Ishikawa (cell line): ENCODE measurements at regions not wholly inside any gene's neighbourhood (a gene's known extent, or its start where the extent isn't known, plus 50 kb on each side); places are given as distances from the start of the nearest gene placed in this dataset.

Experiments
- CEBPB ChIP-seq: IDR thresholded peaks from 2 replicates; pipeline ENCODE4 v1.6.1; 2012
- CREB1 ChIP-seq: IDR thresholded peaks from 2 replicates; pipeline ENCODE4 v1.6.1; 2012; ENCODE audit warnings: low read depth
- EGR1 ChIP-seq: IDR thresholded peaks from 2 replicates; pipeline ENCODE4 v1.6.1; 2012
- EP300 ChIP-seq: IDR thresholded peaks from 2 replicates; pipeline ENCODE4 v1.6.1; 2012; ENCODE audit warnings: borderline replicate concordance
- FOXM1 ChIP-seq: IDR thresholded peaks from 2 replicates; pipeline ENCODE4 v1.6.1; 2012; ENCODE audit warnings: low read depth, borderline replicate concordance
- NFIC ChIP-seq: IDR thresholded peaks from 2 replicates; pipeline ENCODE4 v1.6.1; 2012
- RAD21 ChIP-seq: IDR thresholded peaks from 2 replicates; pipeline ENCODE4 v1.6.1; 2012; ENCODE audit warnings: low read depth
- TAF1 ChIP-seq: IDR thresholded peaks from 2 replicates; pipeline ENCODE4 v1.6.1; 2012; ENCODE audit warnings: low read depth, mild to moderate bottlenecking
- TCF12 ChIP-seq: IDR thresholded peaks from 2 replicates; pipeline ENCODE4 v1.6.1; 2012; ENCODE audit warnings: low read depth
- TEAD4 ChIP-seq: IDR thresholded peaks from 2 replicates; pipeline ENCODE4 v1.6.1; 2012
- YY1 ChIP-seq: IDR thresholded peaks from 2 replicates; pipeline ENCODE4 v1.6.1; 2012; ENCODE audit warnings: low read depth
- ZBTB7A ChIP-seq: IDR thresholded peaks from 2 replicates; pipeline ENCODE4 v1.6.1; 2012; ENCODE audit warnings: low read depth
- TF ChIP-seq, protein P1 (sequence below): IDR thresholded peaks from 2 replicates; pipeline ENCODE4 v1.6.1; 2012; ENCODE audit warnings: low read depth, mild to moderate bottlenecking
- TF ChIP-seq, protein P2 (sequence below): IDR thresholded peaks from 2 replicates; pipeline ENCODE4 v1.6.1; 2012
- TF ChIP-seq, protein P3 (sequence below): IDR thresholded peaks from 2 replicates; pipeline ENCODE4 v1.6.1; 2012

DNA sequence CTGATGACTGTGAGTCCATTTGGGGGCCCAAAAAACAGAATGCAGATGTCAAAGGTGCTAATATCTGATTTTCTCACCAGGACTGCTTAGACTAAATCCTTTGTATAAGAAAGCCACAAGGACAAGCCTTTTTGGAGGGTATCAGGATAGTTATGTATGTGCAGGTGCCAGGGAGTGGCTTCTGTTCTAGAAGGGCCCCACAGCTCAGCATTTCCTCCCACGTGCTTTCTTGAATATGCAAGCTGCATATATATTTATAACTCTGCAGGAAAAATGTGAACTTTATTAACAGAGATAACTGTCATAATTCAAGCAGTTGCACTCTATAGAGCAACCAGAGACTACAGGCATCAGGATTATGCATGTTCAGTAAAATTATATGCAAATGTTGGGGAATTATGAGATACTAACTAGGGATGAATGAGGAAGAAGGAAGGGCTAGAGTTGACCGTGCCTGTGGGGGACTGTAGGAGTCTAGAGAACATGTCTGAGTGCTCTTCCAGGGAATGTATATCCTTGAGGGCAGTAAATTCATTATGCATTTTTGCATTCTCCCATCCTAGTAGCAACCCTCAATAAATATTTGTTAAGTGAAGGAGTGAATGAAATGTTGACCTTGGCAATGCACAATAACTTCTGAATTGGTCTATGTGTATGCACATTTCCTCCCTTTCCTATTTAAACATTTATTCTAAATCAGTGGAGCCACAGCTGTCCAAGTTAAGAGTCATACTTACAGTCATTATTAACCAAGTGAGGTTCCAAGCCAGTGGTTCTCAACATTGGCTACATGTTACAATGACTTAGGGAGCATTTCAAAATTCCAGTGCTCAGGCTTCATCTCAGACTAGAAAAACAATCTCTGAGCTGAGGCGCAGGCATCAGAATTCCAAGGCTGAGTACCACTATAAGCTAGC is 94.8 kb upstream of the ANKRD28 start:
- TF ChIP-seq EP300 (no peak), EGR1 (no peak), CREB1 (no peak), TAF1 (no peak), CEBPB (no peak), NFIC (no peak), FOXM1 (no peak), RAD21 (no peak), TEAD4 (no peak), YY1 (no peak), ZBTB7A (no peak), TCF12 (no peak)
- TF ChIP-seq, protein P1, sequence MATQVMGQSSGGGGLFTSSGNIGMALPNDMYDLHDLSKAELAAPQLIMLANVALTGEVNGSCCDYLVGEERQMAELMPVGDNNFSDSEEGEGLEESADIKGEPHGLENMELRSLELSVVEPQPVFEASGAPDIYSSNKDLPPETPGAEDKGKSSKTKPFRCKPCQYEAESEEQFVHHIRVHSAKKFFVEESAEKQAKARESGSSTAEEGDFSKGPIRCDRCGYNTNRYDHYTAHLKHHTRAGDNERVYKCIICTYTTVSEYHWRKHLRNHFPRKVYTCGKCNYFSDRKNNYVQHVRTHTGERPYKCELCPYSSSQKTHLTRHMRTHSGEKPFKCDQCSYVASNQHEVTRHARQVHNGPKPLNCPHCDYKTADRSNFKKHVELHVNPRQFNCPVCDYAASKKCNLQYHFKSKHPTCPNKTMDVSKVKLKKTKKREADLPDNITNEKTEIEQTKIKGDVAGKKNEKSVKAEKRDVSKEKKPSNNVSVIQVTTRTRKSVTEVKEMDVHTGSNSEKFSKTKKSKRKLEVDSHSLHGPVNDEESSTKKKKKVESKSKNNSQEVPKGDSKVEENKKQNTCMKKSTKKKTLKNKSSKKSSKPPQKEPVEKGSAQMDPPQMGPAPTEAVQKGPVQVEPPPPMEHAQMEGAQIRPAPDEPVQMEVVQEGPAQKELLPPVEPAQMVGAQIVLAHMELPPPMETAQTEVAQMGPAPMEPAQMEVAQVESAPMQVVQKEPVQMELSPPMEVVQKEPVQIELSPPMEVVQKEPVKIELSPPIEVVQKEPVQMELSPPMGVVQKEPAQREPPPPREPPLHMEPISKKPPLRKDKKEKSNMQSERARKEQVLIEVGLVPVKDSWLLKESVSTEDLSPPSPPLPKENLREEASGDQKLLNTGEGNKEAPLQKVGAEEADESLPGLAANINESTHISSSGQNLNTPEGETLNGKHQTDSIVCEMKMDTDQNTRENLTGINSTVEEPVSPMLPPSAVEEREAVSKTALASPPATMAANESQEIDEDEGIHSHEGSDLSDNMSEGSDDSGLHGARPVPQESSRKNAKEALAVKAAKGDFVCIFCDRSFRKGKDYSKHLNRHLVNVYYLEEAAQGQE, result no peak
- TF ChIP-seq, protein P2, sequence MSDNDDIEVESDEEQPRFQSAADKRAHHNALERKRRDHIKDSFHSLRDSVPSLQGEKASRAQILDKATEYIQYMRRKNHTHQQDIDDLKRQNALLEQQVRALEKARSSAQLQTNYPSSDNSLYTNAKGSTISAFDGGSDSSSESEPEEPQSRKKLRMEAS, result no peak
- TF ChIP-seq, protein P3, sequence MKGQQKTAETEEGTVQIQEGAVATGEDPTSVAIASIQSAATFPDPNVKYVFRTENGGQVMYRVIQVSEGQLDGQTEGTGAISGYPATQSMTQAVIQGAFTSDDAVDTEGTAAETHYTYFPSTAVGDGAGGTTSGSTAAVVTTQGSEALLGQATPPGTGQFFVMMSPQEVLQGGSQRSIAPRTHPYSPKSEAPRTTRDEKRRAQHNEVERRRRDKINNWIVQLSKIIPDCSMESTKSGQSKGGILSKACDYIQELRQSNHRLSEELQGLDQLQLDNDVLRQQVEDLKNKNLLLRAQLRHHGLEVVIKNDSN, result no peak

DNA sequence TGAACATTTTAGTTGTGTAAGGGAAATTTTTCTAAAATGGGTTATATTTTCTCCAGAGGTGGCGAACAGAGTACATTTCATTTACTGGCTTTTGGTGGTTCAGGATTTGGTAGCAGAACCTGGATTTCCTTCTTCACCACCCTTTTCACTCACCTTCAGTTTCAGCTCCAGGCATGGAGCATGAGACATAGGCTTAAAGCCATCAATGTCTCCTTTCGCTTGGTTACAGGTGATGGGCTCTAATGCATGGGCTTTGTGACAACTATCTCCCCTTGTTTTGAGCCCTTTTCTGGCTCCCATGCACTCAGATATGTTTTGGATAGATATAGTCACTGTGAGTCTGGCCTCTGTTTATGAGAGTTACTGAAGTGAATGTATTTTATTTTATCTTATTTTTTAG is 96.6 kb upstream of the ANKRD28 start:
- TF ChIP-seq, protein P3, result no peak
- TF ChIP-seq CEBPB (no peak), TEAD4 (no peak), TCF12 (no peak), ZBTB7A (no peak), CREB1 (no peak), TAF1 (no peak), FOXM1 (no peak), EGR1 (no peak), RAD21 (no peak), NFIC (no peak), EP300 (no peak), YY1 (no peak)
- TF ChIP-seq, protein P1, result no peak
- TF ChIP-seq, protein P2, result no peak

DNA sequence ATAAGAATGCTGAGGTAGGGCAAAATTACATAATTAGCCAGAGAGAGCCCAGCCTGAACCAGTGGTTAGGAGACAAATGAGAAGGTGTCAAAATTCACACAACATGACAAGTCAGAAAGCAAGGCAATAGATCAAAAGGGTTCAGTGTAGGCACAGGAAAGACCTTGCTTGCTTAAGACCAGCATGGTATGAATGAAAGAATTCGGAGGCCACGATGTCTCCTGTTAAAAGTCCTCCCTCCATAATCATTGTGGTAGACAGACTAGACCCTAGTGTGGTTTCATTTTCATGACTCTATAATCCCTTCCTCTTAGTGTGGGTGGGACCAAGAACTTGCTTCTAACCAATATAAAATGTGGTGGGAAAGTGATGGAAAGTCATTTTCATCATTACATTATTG is 98.7 kb upstream of the ANKRD28 start:
- TF ChIP-seq CEBPB, result no peak
- TF ChIP-seq, protein P1, result no peak

DNA sequence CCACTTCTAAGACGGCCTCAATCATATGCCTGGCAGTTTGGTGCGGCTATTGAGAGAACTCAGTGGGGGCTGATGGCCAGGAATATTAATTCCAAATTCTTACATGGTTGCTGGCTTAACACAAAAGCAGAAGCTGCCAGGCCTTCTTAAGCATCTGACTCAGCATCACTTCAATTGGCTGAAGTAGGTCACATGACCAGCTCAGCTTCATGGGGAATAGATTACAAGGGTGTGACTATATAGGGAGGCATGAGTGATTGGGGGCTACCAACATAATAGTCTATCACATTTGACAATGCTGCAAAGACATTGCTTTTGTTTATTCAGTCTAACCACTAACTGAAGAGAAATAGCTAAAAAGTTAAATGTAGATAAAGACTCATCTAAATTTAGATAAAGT is 101.6 kb upstream of the ANKRD28 start:
- no peak for TF ChIP-seq TCF12
- TF ChIP-seq, protein P3, result peak; percentile 86
